Colonic mucosa (tissue), 4 donors: ENCODE measurements at regions not wholly inside any gene's neighbourhood (a gene's known extent, or its start where the extent isn't known, plus 50 kb on each side); places are given as distances from the start of the nearest gene placed in this dataset.

Experiments
- DNase-seq: peaks from one replicate; pipeline ENCODE4 v3.0.0-alpha.2; 2020
- H3K27ac ChIP-seq: fragments of 200-600 bp; one replicate; pipeline ENCODE4 v1.8.0; 2021
- H3K27me3 ChIP-seq: fragments of 200-600 bp; one replicate; pipeline ENCODE4 v1.8.0; 2021
- H3K36me3 ChIP-seq: fragments of 200-600 bp; one replicate; pipeline ENCODE4 v1.8.0; 2021
- H3K4me1 ChIP-seq: fragments of 200-600 bp; one replicate; pipeline ENCODE4 v1.8.0; 2021; ENCODE audit warnings: mild to moderate bottlenecking
- H3K4me3 ChIP-seq: fragments of 200-600 bp; one replicate; pipeline ENCODE4 v1.8.0; 2021
- H3K9ac ChIP-seq, 2 donors: one replicate each; pipeline ENCODE4 v1.7.0; 2013; ENCODE audit warnings: control low read depth in 2 of 2, low read depth in 2 of 2, low read length in 2 of 2
- H3K9me3 ChIP-seq: fragments of 200-600 bp; one replicate; pipeline ENCODE4 v1.8.0; 2021
- intact Hi-C: fragments of 100-400 bp; cut with DNase I; formaldehyde crosslinking; loops from one replicate; pipeline ENCODE4 v1.14.1; 2022
- TF ChIP-seq, protein P1 (sequence below): fragments of 200-600 bp; IDR thresholded peaks from one replicate; pipeline ENCODE4 v1.8.0; 2022; ENCODE audit warnings: antibody characterized with exemption, mild to moderate bottlenecking
- donor health status: healthy.
- donor health status: DM: no; HTN: no; CAD: no.
- donor health status: DM: no; HTN: no; CAD: no.

DNA sequence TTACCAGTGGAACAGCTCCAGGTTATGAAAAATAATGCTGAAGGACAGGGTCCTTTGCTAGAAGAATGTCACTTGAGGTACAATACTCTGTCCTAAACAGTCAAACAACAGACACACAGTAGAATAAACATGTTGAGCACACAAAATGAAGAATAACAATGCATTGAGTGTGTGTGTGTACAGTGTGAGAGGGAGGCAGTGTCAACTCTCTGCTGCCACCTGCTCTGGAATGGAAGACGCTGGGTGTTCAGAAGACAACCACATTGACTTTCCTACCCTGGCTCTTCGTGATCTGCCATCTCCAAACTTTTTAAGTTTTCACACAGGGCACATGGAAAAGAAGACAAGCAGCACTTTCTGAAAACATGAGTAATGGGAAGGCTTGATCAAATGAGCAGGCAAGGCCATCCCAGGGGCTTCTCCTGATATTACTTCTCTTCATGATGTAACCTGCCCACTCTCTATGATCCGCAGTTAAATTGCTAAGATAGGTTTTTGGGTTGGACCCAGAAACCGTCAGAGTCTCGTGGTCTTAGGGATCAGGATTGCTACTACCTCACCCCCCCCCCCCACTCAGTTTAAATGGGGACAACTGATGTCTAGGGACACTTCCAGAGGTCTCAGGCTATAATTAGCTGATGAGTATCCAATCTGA, 533.2 kb upstream of the TNP1 start:
- Histone ChIP-seq H3K9me3 (no peaks in the 10 kb centered on the region), H3K27me3 (no peaks in the 10 kb centered on the region), H3K4me1 (no peaks in the 10 kb centered on the region), H3K27ac (no peak overlapping the region), H3K4me3 (no peak overlapping the region), H3K9ac (no peak overlapping the region), H3K36me3 (no peaks in the 10 kb centered on the region)
- intact Hi-C loops = no loop called here
- TF ChIP-seq, protein P1, sequence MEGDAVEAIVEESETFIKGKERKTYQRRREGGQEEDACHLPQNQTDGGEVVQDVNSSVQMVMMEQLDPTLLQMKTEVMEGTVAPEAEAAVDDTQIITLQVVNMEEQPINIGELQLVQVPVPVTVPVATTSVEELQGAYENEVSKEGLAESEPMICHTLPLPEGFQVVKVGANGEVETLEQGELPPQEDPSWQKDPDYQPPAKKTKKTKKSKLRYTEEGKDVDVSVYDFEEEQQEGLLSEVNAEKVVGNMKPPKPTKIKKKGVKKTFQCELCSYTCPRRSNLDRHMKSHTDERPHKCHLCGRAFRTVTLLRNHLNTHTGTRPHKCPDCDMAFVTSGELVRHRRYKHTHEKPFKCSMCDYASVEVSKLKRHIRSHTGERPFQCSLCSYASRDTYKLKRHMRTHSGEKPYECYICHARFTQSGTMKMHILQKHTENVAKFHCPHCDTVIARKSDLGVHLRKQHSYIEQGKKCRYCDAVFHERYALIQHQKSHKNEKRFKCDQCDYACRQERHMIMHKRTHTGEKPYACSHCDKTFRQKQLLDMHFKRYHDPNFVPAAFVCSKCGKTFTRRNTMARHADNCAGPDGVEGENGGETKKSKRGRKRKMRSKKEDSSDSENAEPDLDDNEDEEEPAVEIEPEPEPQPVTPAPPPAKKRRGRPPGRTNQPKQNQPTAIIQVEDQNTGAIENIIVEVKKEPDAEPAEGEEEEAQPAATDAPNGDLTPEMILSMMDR = no peak
- DNase-seq = no peak

DNA sequence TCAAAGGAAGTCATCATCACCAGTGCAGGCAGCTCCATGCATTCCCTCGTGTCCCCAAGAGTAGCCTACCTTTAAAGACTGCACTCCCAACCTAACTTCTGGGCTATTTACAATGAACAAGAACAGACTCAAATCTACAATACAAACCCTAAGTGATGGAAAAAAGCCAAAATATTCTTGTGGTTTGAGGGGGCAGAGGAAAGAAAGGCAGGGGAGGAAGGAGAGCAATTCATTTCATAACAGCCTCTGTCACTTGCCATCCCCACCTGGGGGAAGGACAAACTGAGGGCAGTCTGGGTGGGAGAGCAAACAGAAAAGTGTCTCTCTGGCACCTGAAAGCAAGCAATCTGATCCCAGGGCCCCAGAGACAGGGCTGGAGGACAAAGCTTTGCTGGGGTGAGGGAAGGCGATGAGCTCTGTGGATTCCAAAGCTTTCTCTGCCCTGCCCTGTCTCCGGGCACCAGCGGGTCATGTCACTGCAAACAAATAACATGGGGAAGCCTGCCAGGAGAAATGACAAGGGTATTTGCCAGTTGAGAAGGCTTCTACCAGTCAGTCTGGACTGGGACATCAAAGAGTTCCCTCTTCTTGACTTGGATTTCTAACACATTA, 528.0 kb upstream of the TNP1 start:
- H3K27ac ChIP-seq = no peak overlapping the region
- H3K4me1 ChIP-seq = no peaks in the 10 kb centered on the region
- H3K9me3 ChIP-seq = no peaks in the 10 kb centered on the region
- intact Hi-C loops = no loop called here
- no peak overlapping the region for H3K9ac ChIP-seq
- no peaks in the 10 kb centered on the region for H3K36me3 ChIP-seq
- H3K27me3 ChIP-seq = no peaks in the 10 kb centered on the region
- TF ChIP-seq, protein P1 = no peak
- H3K4me3 ChIP-seq = no peak overlapping the region
- no peak for DNase-seq

DNA sequence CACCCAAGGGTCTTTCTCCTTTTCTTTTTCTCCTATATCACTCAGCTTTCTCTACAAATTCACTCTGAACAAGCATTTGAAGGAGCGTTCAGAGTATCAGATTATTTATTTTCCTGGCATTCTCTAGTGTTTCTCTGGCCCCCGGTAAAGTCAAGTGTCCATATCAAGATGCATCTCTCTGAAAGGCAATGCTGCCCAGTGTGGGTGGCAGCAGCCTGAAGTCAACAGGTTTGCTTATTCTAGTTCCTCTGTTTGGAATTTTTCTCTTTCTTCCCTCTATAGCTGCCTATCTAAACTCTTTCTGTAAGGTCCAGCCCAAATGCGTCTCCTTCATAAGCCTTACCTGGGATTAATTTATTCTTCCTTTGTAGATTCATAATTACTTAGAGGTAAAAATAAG, 526.2 kb upstream of the TNP1 start:
- Histone ChIP-seq H3K4me1 (no peaks in the 10 kb centered on the region), H3K27me3 (no peaks in the 10 kb centered on the region), H3K9ac (no peak overlapping the region), H3K27ac (no peak overlapping the region), H3K9me3 (no peaks in the 10 kb centered on the region), H3K36me3 (no peaks in the 10 kb centered on the region), H3K4me3 (no peak overlapping the region)
- DNase-seq = no peak
- TF ChIP-seq, protein P1 = no peak
- intact Hi-C loops = no loop called here

DNA sequence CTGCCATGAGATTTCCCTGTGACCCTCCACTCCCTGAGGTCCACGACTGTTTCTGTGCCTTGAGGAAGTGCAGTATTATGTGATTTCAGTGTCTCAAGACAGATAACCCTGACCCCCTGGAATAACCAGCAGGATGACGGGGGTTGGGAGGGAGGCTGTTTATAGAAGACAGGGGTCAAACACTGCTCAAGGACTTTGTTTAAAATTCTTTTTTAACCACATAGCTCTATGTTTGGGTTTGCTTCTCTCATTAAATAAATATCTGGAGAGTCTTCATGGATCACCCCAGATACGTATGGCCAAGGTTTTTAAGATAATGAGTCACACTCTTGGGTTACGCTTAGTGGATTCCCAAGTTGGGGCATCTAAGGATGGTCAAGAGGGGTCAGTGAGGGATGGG, 523.8 kb upstream of the TNP1 start:
- TF ChIP-seq, protein P1 = no peak
- Histone ChIP-seq H3K27ac (no peak overlapping the region), H3K4me3 (no peak overlapping the region), H3K4me1 (no peaks in the 10 kb centered on the region), H3K9ac (no peak overlapping the region), H3K36me3 (no peaks in the 10 kb centered on the region), H3K27me3 (no peaks in the 10 kb centered on the region), H3K9me3 (no peaks in the 10 kb centered on the region)
- intact Hi-C loops = no loop called here
- DNase-seq = no peak

DNA sequence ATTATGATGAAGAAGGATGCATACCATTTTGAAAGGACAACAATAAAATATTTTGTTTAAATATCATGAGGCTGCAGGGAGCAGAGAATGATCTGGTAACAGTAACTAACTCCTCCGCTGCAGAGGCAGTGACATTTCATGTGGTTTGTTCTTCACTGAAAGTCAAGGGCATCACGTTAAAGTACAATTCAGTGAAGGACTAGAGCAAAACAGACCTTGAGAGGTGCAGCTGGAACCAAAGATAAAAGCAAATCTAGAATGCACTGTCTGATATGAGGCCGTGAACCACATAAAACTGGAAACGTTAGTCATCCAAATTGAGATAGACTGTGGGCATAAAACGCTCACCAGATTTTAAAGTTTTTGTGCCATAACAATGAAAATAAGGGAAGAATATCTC, 522.9 kb upstream of the TNP1 start:
- Histone ChIP-seq H3K4me1 (no peaks in the 10 kb centered on the region), H3K36me3 (no peaks in the 10 kb centered on the region), H3K9ac (no peak overlapping the region), H3K9me3 (no peaks in the 10 kb centered on the region), H3K27ac (no peak overlapping the region), H3K27me3 (no peaks in the 10 kb centered on the region), H3K4me3 (no peak overlapping the region)
- DNase-seq = no peak
- TF ChIP-seq, protein P1 = no peak
- intact Hi-C loops = no loop called here
